NCI-H345 treated with DMSO at 0.1 percent for 48 hours (cell line): ENCODE measurements at regions not wholly inside any gene's neighbourhood (a gene's known extent, or its start where the extent isn't known, plus 50 kb on each side); places are given as distances from the start of the nearest gene placed in this dataset.
"Not testable (repeated sequence)": the region's sequence is repeated elsewhere in the genome, so short reads cannot be mapped to it uniquely, and the experiment has no call there.

Source experiments
- DNase-seq: peaks from one replicate; lab custom pipeline; 2025; ENCODE audit not compliant: unreplicated experiment; lab: John Stamatoyannopoulos, UW

DNA sequence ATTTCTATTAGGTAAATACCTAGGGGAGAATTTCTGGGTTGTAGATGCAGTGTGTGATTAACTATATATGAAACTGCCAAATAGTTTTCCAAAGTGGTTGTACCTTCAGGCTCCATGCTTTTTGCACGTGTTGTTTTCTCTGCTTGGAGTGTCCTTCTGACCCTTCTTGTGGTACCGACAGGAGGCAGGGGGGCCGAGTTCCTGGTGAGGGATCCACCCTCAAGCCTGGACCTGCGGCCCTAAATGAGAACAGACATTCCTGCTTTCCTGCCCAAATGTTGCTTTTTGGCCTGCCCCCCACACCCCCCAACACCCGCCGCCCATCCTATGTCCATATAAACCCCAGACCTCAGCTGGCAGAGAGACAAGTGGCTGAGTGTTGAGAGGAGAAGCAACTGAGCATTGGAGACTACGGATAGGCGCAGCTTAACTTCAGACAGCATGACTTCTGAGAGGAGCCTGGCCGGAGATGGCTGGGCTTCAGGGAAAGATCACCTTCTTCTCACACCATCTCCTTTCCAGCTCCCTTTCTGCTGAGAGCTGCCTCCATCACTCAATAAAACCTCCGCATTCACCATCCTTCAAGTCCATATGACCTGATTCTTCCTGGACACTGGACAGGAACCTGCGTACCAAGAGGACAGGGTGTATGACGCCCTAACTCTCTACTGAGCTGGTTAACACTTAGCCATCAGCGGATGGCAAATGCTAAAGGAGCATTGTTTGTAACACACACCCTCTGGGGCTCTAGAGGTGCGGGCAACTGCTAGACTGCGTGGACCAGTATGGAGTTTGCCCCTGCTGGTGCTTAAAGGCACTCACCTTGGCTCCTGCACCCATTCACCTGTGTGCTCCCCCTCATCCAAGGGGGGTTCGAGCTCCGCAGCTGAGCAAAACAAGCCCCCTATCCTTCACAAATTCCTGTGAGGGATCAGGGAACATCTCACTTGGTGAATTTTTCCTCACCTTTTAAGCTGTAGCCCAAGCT lies 194.7 kb upstream of the FBXO33 start:
- no peak for DNase-seq

DNA sequence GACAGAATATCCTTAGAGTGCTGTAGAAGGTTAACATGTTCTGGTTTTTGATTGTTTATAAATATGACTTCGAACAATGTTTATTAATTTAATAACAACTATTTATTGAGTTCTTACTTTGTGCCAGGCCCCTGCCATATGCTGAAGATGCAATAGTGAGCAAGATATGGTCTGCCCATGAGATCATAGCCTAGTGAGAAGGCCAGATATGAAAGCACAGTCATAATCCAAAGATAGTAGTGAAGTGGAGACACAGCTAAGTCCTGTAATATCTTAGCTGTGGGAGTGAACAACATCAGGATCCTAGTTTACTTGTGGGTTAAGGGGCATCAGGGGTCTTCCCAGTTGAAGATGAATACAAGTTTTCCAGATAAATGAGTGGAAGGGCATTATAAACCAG lies 189.4 kb upstream of the FBXO33 start:
- DNase-seq: no peak

DNA sequence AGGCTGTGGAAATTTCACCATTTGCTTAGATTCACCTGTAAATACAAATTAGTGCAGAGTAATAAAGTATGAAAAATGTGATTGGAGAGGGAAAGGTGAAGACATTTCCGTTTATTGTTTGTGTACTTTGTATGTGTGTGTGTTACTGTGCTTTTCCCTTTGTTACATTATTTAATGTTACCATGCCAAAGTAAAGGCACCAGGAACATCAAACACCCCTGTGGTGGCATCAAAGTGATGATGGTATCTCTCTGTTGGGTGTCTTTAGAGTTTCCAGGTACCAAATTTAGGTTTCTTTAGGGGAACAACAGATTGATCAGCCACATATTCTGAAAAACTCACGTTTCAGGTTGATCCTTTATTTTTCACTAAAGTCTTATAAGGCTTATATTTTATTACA lies 189.0 kb upstream of the FBXO33 start:
- DNase-seq: no peak

DNA sequence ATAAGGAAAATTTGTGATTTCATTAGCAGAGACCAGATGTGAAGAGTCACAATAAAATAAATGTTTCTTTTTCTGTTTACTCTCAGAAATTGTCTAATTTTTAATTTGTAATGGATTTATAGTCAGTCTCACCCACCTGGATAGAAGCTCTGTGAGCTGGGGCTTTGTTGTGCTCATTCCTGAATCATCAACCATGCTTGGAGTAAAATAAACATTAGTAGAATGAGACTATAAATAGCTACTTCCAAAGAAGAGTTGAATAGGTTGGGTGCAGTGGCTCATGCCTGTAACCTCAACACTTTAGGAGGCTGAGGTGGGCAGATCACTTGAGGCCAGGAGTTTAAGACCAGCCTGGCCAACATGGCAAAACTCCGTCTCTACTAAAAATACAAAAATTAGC lies 185.3 kb upstream of the FBXO33 start:
- peak; percentile 26 for DNase-seq

DNA sequence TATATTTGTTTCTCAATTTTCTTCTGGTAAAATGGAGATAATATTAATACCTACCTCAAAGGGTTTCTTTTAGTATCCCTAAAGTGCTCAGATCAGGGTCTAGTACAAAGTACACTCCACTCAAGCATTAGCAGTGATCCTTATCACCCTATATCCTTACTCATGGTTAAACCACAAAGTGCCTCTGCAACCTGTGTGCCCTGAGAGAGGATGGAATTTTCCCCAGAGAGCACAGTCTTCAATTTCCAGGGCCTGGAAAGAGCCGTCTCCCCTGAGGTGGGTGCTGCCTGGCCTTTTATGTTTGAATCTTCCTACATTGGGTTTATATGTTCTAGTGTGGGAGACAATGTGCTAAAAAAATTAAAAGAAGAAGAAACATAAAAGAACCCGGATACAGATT lies 183.1 kb upstream of the FBXO33 start:
- DNase-seq: no peak

DNA sequence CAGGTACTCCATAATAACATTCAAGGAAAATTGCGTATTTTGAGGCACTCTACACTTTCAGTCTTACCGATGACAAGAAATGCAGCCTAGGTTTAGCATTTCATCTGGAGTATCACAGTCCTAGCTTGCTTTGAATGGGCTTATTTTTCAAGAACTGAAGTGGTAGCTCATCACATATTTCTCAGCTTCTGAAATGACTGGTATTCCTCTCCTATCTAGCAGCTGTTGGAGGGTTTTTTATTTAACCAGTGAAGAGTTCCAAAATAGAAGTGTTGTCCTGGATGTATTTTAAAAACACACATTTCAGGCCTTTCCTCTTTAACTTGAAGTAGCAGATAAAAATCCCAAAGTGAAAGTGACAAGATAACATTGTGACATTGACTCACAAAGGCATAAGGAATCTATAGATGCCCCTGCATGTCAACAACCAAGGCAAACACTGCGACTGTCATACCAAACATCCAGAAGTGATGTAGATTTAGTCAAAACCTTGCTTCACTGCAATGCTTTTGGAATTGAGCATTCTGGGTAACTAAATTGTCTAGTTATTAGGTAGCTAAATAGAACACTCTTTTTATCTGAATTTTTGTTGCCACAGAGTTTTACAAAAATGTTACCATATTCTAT lies 182.2 kb upstream of the FBXO33 start:
- DNase-seq: no peak

DNA sequence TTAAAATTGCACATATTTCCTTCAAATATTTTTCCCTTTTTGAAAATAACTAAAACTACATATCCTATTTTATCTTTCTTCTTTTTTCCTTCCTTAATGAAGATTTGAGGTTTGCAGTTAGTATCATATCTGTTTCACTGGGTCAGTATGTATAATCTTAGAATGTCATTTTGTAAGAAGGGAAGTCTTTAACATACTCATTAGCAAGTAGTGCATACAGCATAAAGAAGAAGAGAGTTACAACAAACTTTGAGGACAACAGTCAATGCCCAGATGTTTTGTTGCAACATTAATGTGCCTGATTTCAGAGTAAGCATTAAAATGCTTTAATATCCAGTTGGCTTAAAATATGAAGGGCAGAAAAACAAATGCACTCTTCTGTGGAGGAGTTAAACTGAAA lies 176.9 kb upstream of the FBXO33 start:
- DNase-seq: no peak

- DNase-seq: no peak
Observed at GRCh38 chr14:39607978-39608377, 175.7 kb upstream of the FBXO33 start.

- no peak for DNase-seq
Observed at GRCh38 chr14:39603942-39604341, 171.7 kb upstream of the FBXO33 start.

DNA sequence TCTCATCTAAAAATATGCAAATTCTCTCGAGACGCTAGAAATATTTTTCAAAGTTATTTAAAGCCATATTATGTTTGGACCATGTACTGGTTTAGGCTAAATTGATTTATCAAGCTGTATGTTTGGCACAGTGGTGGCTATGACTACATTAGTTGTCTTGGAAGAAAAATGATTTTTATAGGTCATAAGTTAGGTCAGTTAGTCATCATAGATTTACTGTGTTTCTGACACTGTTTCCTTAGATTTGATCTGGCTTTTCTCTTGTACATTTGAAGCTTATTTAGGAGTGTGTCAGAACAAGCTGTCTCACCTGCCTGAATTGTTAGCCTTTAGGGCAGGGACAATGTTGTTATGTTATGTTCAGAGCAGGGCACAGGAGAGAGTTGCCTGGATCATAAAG lies 161.1 kb upstream of the FBXO33 start:
- DNase-seq: no peak

GRCh38 chr14:39592116-39592789 lies 160.0 kb upstream of the FBXO33 start:
- no peak for DNase-seq

GRCh38 chr14:39589882-39590281 lies 157.6 kb upstream of the FBXO33 start:
- DNase-seq: not testable (repeated sequence)

DNA sequence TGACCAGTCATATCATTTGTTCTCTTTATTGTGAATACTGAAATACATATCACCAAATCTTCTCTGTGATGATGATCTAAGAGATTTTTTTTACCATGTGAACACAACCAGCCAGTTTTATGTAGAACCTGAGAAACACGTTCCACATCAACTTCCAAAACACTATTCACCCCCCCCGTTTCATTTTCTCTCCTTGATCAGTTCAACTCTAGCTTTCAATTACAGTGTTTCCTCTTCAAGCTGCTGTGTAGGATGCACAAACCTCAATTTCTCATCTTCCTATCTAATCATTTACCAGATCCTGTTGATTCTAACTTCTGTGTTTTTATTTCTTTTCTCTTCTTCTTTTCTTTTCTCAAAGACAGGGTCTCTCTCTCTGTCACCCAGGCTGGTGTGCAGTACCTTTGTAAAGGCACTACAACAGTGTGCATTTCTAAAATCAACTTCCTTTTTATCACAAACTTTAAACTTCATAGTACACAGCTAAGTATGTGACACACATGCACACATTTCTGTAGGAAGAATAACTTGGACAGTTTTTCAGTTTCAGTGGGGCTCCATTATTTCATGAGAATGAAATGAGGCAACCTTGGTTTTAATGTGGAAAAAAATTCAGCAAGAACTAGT lies 149.9 kb upstream of the FBXO33 start:
- DNase-seq: no peak

GRCh38 chr14:39581474-39581873 lies 149.2 kb upstream of the FBXO33 start:
- DNase-seq: no peak

- DNase-seq: no peak
Observed at GRCh38 chr14:39580696-39581095, 148.5 kb upstream of the FBXO33 start.

GRCh38 chr14:39576736-39577135 lies 144.5 kb upstream of the FBXO33 start:
- DNase-seq: no peak

- no peak for DNase-seq
Observed at GRCh38 chr14:39576258-39576657, 144.0 kb upstream of the FBXO33 start.

- no peak for DNase-seq
Observed at GRCh38 chr14:39568809-39569538, 136.7 kb upstream of the FBXO33 start.

GRCh38 chr14:39566795-39567194 lies 134.6 kb upstream of the FBXO33 start:
- no peak for DNase-seq

- no peak for DNase-seq
Observed at GRCh38 chr14:39563361-39563760, 131.1 kb upstream of the FBXO33 start.

DNA sequence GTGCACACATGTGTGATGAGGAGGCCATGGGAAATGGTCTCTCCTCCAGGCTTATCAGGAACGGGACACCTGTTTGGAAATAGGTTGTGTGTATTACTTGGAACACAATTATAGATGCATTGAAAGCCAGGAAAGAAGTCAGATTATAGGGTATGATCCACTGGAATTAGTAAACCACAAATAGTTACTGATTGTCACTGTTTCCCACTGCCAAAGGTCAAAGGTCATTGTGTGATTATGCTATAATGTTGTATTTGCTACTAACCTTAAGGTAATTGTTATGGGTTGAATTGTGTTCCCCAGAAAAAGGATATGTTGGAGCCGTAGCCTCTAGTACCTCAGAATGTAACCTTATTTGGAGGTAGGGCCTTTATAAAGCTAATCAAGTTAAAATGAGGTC lies 129.9 kb upstream of the FBXO33 start:
- DNase-seq: no peak
